Body of pancreas (tissue), 4 donors: ENCODE measurements at regions not wholly inside any gene's neighbourhood (a gene's known extent, or its start where the extent isn't known, plus 50 kb on each side); places are given as distances from the start of the nearest gene placed in this dataset.

Source experiments
- CTCF ChIP-seq, 7 experiments: fragments of 450-650 bp in 4 of 7; fragments of 200-600 bp in 3 of 7; sonication (generic) in 3 of 7; IDR thresholded peaks; one replicate each; pipeline ENCODE4 v1.5.1; 2016 to 2019; ENCODE audit warnings: antibody characterized with exemption in 7 of 7
- POLR2A ChIP-seq, 3 donors: fragments of 450-650 bp; IDR thresholded peaks; one replicate each; pipeline ENCODE4 v1.6.1; 2016; ENCODE audit warnings: antibody characterized with exemption in 3 of 3, mild to moderate bottlenecking in 2 of 3

GRCh38 chr9:115195912-115196311 lies 78.0 kb upstream of the TNC start:
- no peak for TF ChIP-seq CTCF (IDR thresholded peaks at IDR 0.05)
- TF ChIP-seq POLR2A (IDR thresholded peaks at IDR 0.05), result no peak
